HG03442 (cell line): ENCODE measurements at regions not wholly inside any gene's neighbourhood (a gene's known extent, or its start where the extent isn't known, plus 50 kb on each side); places are given as distances from the start of the nearest gene placed in this dataset.

Experiments used
- ATAC-seq: cut with Tn5 transposase; IDR thresholded peaks from one replicate; pipeline ENCODE4 v1.9.1; 2021; ENCODE audit warnings: mild to moderate bottlenecking, moderate library complexity; ENCODE audit not compliant: unreplicated experiment

DNA sequence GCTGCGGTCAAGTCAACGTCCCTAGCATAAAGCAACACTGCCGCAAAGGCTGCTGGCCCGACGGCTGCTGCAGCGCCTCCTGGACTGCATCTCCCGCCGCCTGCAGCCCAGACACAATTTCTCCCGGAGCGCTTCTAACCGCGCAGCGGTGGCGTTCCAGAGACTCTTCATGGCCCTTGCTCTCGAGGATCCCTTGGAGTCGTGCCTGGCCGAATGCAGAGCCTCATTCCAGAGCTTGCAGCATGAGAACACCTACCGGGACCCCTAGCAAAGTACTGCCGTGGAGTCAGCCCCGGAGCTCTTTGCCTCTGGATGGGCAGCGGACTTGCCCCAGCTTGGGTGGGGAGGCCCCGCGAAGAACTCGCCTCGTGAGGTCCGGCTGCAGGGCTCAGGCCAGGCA lies 79.7 kb upstream of the ZNF32 start:
- no peak for ATAC-seq

DNA sequence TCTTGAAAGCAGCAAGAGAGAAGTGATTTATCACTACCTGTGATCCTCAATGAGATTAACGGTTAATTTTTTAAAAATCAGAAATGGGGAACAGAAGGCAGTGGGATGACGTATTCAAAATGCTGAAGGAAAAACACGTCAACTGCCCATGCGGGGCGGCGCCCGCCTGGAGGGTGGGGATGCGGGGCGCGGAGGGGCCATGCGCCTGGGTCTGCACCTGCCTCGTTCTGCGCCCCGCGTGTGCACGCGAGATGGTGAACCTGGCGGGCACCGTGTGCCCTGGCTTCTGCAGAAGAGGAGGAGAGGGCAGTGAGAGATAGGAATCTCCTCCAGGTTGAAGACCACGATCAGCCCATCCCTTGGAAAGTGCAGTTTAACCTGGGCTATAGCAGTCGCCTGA lies 79.3 kb upstream of the ZNF32 start:
- ATAC-seq: no peak

DNA sequence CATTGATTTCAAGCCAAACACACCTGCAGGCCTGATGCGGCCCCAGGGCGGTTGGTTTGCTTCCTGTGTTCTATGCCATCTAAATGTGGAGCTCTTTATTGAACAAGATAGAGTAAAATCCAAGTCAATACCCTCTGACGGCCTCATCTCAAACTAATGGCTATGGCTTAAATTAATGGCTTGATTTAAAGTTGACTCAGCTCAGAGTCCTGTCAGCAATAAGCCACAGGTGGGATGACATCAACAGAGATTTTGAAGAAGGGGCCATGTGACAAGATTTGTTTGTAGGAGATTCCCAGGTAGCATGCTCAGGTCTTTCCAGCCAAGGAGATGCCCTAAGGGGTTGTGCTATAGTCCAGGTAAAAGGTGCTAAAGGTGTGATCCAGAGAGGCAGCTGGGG lies 66.7 kb upstream of the ZNF32 start:
- no peak for ATAC-seq

DNA sequence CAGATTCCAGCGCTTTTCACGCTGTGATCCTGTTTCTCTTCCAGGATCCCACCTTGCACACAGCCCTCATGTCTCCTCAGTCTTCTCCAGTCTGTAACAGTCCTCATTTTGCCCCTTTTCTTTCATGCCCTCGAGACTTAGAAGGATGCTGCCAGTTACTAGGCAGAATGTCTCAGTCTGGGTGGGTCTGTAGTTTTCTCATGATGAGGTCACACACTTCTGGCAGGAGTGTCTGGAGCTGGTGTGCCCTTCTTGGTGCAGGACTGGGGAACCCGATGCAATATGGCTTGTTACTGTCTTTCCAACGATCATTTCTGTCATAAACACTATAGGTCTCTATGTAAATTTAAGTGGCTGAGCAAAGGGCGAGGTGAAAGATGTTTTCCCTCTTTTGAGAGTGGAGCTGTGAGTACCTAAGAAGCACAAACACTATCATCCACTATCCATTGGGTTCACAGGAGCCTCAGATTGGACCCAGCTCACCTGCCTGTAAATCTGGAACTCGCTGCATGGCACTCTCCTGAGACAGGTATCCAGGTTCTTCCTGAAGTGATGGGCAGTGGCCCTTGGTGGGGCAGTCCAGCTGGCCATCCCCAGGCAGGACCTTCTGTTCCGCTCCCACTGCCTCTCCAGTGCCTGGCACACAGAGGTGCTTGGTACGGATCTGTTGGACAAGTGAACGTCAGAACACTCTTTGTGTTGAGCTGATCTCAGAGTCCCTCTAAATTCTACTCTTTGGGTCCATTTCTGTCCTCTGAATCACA lies 64.3 kb upstream of the ZNF32 start:
- no peak for ATAC-seq

DNA sequence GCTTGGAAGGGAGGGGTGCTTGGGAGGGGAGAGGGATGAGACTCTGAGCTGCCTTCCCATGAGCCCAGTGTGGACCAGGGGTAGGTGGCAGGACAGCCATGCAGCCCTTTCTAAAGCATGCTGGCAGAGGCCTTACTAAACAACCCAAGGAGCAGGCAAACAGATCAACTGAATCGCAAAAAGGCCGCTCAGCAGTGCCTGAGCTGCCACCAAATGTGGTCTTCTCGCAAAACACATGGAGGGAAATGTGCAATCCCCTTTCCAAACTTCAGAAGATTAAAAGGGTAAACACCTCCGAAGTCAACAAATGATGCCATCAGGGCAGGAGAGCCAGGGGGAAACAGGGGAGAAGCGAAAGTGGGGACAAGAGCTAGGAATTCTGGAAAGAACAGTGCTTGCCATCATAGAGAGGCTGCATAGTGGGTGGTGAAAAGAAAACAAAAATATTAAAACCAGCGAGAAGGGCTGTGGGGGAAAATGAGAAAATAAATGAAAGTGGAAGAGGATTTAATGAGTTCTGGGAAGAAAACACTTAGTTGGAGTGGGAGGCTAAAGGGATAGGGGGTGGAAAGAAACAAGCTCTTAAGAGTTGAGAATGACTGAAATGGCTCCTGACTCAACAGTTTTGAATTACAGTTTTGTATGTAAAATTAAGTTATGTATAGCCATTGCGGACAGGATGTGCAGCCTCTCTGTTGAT lies 62.2 kb upstream of the ZNF32 start:
- ATAC-seq: no peak

DNA sequence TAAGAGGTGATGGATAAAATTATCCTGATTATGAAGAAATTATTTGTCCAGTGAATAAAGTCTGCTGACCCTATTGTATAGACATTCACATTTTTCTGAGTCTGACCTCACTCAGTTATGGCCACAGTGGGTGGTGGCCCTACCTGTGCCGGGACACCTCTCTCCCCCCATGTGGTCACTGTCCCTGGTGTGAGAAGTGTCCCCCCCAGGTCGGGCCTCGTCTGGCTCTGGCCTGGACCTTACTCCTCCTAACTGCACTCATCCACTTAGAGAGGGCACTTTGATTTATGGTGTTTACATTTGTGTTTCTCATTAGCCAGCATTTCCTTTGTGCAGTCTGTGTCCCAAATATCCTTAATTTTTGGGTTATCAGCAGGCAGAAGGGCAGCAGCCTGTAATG lies 59.6 kb upstream of the ZNF32 start:
- no peak for ATAC-seq

DNA sequence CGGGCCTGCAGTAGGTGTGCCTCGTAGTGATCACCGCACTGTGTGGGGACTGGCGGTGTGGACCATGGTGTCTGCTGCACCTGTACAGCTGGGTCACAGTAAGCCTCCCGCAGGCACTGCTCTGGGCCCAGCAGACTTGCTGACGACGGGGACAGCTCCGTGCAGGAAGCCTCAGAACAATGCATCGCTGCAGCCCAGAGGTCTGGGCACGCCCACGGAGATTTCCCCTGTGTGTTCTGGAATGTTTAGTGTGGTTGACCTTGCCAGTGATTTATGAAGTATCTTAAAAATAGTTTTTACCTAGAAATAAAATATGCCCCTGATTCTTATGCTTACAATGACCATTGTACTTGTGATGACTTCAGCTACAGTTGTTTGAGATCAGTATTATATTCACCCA lies 59.1 kb upstream of the ZNF32 start:
- no peak for ATAC-seq

DNA sequence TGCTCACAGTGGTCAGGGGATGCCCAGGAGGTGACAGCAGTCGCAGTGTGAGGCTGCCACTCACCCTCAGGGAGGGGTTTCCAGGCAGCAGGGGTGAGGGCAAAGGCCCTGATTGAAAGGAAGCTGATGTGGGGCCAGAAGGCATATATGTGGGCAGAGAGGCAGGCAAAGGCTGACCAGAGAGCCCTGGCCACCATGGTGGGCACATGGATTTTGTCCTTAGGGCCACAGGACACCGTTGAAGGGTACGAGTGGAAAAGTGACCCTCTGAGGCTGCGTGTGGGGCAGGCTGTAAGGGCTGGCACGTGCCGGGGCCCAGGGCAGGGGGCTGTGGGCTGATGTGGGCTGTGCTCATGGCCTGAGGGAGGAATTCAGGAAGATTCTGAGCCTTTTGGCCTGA lies 57.5 kb upstream of the ZNF32 start:
- ATAC-seq: no peak

DNA sequence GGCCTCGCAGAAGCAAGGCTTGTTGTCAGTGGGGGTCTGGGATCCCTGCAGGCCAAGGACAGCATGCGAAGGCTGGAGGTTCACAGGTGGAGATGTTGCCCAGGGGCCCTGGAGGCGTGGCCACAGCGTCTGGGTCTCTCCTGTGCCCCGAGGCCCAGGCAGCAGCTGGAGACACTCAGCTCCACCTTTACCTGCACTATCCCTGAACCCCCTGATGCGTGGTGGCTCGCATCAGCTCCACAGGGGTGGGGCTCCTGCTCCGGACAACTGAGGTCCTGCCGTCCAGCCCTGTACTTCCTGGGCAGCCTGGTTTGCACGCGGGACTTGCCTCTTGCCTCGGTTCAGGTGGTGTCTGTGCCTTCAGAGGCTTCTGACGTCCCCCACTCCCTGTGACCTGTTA lies 54.6 kb upstream of the ZNF32 start:
- ATAC-seq: no peak

DNA sequence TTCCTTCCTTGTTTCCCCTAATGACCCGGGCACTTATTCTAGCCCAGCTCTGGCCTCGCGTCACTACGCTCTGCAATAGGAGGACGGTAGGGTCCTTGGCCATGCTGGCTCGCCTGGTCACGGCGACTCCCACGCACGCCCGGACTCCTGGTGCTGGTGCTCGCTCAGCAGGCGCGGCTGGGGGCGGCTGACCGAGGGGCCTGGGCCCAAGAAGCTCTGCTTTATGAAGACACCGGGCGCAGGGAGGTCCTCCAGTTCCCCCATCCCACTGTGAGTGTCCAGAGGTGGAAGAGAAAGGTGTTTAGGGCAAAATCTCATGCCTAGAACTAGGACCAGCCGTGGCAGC lies 54.2 kb upstream of the ZNF32 start:
- ATAC-seq: no peak

DNA sequence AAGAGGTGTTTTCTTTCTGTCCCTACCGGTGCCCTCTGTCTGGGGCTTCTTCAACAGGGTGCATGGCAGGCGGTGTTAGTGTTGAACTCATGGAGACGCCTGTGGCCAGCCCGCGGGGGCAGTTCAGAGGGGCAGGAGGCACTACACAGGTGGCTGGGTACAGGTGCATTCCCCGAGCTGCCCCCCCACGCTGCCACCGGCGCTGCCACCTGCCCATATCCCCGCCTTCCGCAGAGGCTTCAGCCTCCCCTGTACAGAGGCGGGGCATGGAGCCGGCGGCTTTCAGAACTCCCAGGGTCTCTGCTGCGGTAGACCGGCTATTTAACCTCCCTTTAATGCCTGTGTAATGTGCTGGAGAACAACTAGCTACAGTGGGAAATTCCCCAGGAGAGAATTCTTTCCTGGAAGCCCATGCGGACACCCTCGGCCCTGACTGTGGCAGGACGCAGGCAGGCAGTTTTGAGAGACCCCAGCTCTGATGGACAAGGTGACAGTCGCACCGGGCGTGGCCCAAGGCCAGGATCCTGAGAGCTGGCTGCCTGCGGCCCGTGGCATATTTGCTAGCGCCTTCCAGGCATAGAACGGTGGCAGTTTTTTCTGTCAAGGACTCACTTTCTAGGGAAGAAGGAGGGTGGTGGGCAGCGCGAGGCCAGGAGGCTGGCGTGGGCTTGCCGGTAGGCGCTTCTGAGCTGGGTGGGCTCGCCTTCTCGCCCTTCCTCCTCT lies 53.7 kb upstream of the ZNF32 start:
- ATAC-seq: no peak

DNA sequence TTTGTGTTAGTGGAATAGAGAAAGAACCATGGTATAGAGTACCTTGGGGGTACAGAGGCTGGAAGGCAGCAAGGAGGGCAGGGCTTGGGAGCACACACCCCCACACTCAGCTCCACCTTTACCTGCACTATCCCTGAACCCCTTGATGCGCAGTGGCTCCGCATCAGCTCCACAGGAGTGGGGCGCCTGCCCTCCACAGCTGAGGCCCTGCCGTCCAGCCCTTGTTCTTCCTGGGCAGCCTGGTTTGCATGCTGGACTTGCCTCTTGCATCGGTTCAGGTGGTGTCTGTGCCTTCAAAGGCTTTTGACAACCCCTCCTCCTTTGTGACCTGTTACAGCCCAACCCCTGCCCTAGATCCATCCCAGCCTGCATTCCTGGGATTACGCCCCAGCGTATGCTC lies 52.6 kb upstream of the ZNF32 start:
- no peak for ATAC-seq

DNA sequence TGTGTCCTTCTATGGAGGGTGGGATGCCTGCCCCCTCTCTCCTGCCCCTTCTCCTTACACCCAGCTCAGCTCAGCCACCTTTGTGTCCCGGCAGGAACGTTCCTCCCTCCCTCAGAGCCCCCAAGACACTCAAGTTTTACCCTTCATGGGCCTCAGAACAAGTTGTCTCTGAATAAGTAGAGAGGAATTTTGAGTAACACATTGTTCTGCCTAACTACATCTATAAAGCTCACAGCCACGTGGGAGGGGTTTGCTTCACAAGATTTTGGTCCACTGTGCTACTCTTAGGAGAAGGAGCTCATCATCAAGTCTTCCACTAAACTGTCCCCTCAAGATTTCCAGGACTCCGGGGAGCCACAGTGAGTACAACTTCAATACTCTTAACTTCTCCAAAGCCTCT lies 51.6 kb upstream of the ZNF32 start:
- no peak for ATAC-seq

DNA sequence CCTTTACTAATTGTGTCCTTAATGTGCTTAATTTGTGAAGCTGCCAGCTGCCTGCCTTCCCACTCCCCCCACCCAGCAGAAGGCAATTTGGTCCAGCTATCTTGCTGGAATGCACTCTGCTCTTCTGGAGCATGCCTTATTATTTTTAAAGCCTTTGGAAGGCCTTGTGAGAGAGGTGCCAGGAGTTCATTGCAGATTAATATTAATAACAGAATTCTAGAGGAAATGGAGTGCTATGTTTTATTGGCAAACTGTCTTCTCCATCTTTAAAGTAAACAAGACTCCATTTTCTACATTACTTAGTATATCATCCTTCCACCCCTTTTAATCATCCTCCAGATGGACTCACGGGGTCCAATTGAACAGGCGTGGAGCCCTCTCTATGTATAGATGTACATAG lies 50.8 kb upstream of the ZNF32 start:
- ATAC-seq: no peak
